ENCODE measurements at regions not wholly inside any gene's neighbourhood (a gene's known extent, or its start where the extent isn't known, plus 50 kb on each side); places are given as distances from the start of the nearest gene placed in this dataset.

- TF ChIP-seq CTCF (conservative IDR thresholded peaks at IDR 0.05; ENCODE audit: low read length) (no peak), EZH2phosphoT487 (IDR thresholded peaks at IDR 0.05; ENCODE audit: borderline replicate concordance, low read depth, low read length) (no peak)
Observed at GRCh38 chr1:200480964-200481363, 71.1 kb upstream of the ZNF281 start.

Data from OCI-LY7 (cell line).